ENCODE measurements at regions not wholly inside any gene's neighbourhood (a gene's known extent, or its start where the extent isn't known, plus 50 kb on each side); places are given as distances from the start of the nearest gene placed in this dataset.

- TF ChIP-seq FOXP2 (optimal IDR thresholded peaks at IDR 0.05; ENCODE audit: borderline replicate concordance, extremely low read depth, extremely low read length, insufficient read depth) (no peak), POLR2AphosphoS5 (IDR thresholded peaks at IDR 0.05; ENCODE audit: low read depth, low read length) (no peak), TAF1 (IDR thresholded peaks at IDR 0.05; ENCODE audit: borderline replicate concordance, insufficient read depth, low read length) (no peak), SIN3A (IDR thresholded peaks at IDR 0.05; ENCODE audit: borderline replicate concordance, insufficient read depth, low read length) (no peak)
- TF ChIP-seq, protein P1, sequence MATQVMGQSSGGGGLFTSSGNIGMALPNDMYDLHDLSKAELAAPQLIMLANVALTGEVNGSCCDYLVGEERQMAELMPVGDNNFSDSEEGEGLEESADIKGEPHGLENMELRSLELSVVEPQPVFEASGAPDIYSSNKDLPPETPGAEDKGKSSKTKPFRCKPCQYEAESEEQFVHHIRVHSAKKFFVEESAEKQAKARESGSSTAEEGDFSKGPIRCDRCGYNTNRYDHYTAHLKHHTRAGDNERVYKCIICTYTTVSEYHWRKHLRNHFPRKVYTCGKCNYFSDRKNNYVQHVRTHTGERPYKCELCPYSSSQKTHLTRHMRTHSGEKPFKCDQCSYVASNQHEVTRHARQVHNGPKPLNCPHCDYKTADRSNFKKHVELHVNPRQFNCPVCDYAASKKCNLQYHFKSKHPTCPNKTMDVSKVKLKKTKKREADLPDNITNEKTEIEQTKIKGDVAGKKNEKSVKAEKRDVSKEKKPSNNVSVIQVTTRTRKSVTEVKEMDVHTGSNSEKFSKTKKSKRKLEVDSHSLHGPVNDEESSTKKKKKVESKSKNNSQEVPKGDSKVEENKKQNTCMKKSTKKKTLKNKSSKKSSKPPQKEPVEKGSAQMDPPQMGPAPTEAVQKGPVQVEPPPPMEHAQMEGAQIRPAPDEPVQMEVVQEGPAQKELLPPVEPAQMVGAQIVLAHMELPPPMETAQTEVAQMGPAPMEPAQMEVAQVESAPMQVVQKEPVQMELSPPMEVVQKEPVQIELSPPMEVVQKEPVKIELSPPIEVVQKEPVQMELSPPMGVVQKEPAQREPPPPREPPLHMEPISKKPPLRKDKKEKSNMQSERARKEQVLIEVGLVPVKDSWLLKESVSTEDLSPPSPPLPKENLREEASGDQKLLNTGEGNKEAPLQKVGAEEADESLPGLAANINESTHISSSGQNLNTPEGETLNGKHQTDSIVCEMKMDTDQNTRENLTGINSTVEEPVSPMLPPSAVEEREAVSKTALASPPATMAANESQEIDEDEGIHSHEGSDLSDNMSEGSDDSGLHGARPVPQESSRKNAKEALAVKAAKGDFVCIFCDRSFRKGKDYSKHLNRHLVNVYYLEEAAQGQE (IDR thresholded peaks at IDR 0.05; ENCODE audit: insufficient read depth in 1 of 2, low read depth in 2 of 2, low read length in 2 of 2), result no peak
These were observed 387.6 kb downstream of the DCDC2C start for GRCh38 chr2:4090668-4091630.

DNA sequence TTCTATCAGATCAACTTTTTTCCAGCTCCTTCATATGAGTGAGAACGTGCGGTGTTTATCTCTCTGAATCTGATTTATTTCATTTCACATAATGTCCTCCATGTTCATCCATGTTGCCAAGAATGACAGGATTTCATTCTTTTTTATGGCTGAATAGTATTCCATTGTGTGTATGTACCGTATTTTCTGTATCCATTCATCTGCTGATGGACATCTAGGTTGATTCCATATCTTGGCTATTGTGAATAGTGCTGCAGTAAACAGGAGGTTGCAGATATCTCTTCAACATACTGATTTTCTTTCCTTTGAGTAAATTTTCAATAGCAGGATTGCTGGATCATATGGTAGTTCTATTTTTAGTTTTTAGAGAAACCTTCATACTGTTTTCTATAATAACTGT is 388.5 kb downstream of the DCDC2C start:
- TF ChIP-seq, protein P1 (IDR thresholded peaks at IDR 0.05; ENCODE audit: insufficient read depth in 1 of 2, low read depth in 2 of 2, low read length in 2 of 2), result no peak
- TF ChIP-seq SIN3A (IDR thresholded peaks at IDR 0.05; ENCODE audit: borderline replicate concordance, insufficient read depth, low read length), result no peak
- no peak for TF ChIP-seq FOXP2 (optimal IDR thresholded peaks at IDR 0.05; ENCODE audit: borderline replicate concordance, extremely low read depth, extremely low read length, insufficient read depth)
- no peak for TF ChIP-seq TAF1 (IDR thresholded peaks at IDR 0.05; ENCODE audit: borderline replicate concordance, insufficient read depth, low read length)
- no peak for TF ChIP-seq POLR2AphosphoS5 (IDR thresholded peaks at IDR 0.05; ENCODE audit: low read depth, low read length)

DNA sequence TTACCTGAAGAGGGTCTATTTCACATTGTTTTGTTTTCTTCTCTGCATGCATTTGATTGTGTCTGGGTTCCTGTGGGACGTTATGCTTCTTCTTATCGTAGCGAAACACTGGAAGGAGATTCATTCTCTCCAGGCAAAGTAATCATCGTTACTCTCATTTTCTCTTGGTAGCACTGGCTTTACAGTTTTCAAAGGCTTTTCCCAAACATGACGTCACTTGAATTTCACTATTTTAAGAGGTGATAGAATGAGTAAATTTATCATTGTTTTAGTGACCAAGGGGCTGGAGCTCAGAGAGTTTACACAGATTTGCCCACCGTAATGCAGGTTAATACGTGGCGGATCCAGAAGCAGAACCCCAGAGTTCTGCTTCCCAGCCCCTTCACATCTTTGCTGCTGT is 391.4 kb downstream of the DCDC2C start:
- TF ChIP-seq SIN3A (IDR thresholded peaks at IDR 0.05; ENCODE audit: borderline replicate concordance, insufficient read depth, low read length), result no peak
- TF ChIP-seq POLR2AphosphoS5 (IDR thresholded peaks at IDR 0.05; ENCODE audit: low read depth, low read length), result no peak
- no peak for TF ChIP-seq TAF1 (IDR thresholded peaks at IDR 0.05; ENCODE audit: borderline replicate concordance, insufficient read depth, low read length)

DNA sequence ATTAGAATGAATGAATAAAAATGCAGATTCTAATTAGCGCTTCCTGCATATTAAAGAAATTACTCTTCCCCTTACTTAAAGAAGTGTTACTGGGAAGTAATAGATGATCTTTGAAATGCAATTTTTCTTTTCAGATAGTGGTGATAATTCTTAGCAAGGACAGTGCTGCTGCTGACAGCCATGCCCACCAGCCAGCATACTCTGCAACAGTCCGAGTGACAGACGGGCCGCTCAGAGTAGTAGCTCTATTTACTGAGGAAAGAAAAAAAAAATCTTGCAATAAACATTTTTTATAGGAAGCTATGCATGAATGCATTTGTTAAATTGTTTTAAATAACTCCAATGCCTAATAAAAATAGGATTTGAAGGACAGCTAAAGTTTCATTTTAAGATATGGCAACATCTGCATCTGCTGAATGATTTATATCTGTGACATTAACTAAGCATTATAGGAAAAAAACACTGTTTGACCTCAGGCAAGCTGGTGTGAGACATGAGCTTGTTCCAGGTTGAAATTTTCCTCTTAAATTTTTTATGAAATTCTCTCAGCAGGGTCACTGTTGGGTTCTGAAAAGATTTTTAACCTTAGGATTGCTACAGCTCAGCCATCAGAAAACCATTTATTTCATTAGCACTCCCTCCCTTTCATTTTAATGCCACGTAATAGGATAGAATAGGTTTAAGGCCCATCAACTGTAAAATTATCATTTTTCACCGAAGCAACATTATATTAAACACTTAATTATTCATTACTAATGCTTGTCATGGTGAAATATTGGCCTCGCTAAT is 393.8 kb downstream of the DCDC2C start:
- TF ChIP-seq, protein P1 (IDR thresholded peaks at IDR 0.05; ENCODE audit: insufficient read depth in 1 of 2, low read depth in 2 of 2, low read length in 2 of 2), result no peak
- no peak for TF ChIP-seq FOXP2 (optimal IDR thresholded peaks at IDR 0.05; ENCODE audit: borderline replicate concordance, extremely low read depth, extremely low read length, insufficient read depth)
- TF ChIP-seq SIN3A (IDR thresholded peaks at IDR 0.05; ENCODE audit: borderline replicate concordance, insufficient read depth, low read length), result no peak
- no peak for TF ChIP-seq TAF1 (IDR thresholded peaks at IDR 0.05; ENCODE audit: borderline replicate concordance, insufficient read depth, low read length)
- no peak for TF ChIP-seq POLR2AphosphoS5 (IDR thresholded peaks at IDR 0.05; ENCODE audit: low read depth, low read length)

GRCh38 chr2:4098137-4098536 is 394.8 kb downstream of the DCDC2C start:
- TF ChIP-seq, protein P1 (IDR thresholded peaks at IDR 0.05; ENCODE audit: insufficient read depth in 1 of 2, low read depth in 2 of 2, low read length in 2 of 2), result no peak
- TF ChIP-seq POLR2AphosphoS5 (IDR thresholded peaks at IDR 0.05; ENCODE audit: low read depth, low read length), result no peak
- TF ChIP-seq FOXP2 (optimal IDR thresholded peaks at IDR 0.05; ENCODE audit: borderline replicate concordance, extremely low read depth, extremely low read length, insufficient read depth), result no peak
- no peak for TF ChIP-seq SIN3A (IDR thresholded peaks at IDR 0.05; ENCODE audit: borderline replicate concordance, insufficient read depth, low read length)
- no peak for TF ChIP-seq TAF1 (IDR thresholded peaks at IDR 0.05; ENCODE audit: borderline replicate concordance, insufficient read depth, low read length)
